ENCODE measurements at regions not wholly inside any gene's neighbourhood (a gene's known extent, or its start where the extent isn't known, plus 50 kb on each side); places are given as distances from the start of the nearest gene placed in this dataset.
"Not testable (repeated sequence)": the region's sequence is repeated elsewhere in the genome, so short reads cannot be mapped to it uniquely, and the experiment has no call there.

- no peaks in the 10 kb centered on the region for H3K9me3 Mint-ChIP-seq
- no peaks in the 10 kb centered on the region for H3K36me3 Mint-ChIP-seq (ENCODE audit: low read depth)
- no peak overlapping the region for H3K27ac Mint-ChIP-seq
- ChIA-PET POLR2A (no interaction called here), CTCF (no interaction called here)
- no peak overlapping the region for H3K4me3 Mint-ChIP-seq
- DNase-seq: no peak
- ATAC-seq (ENCODE audit: low read depth): no peak
- no peaks in the 10 kb centered on the region for H3K27me3 Mint-ChIP-seq
- intact Hi-C loops (cut with micrococcal nuclease): loop anchor here (10.0 kb wide), 1 partner anchor 681 kb away; no protein-coding TSS in a partner anchor
- peaks cover 19% of the 10 kb centered on the region for H3K4me1 Mint-ChIP-seq
- no peak for TF ChIP-seq CTCF (IDR thresholded peaks at IDR 0.05)
Measured at GRCh38 chr21:28063241-28064216, 929.1 kb downstream of the LTN1 start.

GRCh38 chr21:28052956-28053355 lies 939.7 kb downstream of the LTN1 start:
- H3K27me3 Mint-ChIP-seq; H3K27ac Mint-ChIP-seq; H3K9me3 Mint-ChIP-seq; CTCF ChIA-PET; H3K36me3 Mint-ChIP-seq (ENCODE audit: low read depth); DNase-seq; H3K4me1 Mint-ChIP-seq; ATAC-seq (ENCODE audit: low read depth); H3K4me3 Mint-ChIP-seq; POLR2A ChIA-PET: not testable (repeated sequence)
- intact Hi-C loops (cut with micrococcal nuclease): loop anchor here (5.0 kb wide), 1 partner anchor 1206 kb away; the partner anchor contains the start of gene ADAMTS1

- POLR2A ChIA-PET; CTCF ChIA-PET; H3K4me1 Mint-ChIP-seq; H3K36me3 Mint-ChIP-seq (ENCODE audit: low read depth); DNase-seq; H3K27ac Mint-ChIP-seq; H3K4me3 Mint-ChIP-seq; H3K27me3 Mint-ChIP-seq; ATAC-seq (ENCODE audit: low read depth); H3K9me3 Mint-ChIP-seq: not testable (repeated sequence)
- intact Hi-C loops (cut with micrococcal nuclease): loop anchor here (5.0 kb wide), 1 partner anchor 1204 kb away; the partner anchor contains the start of gene ADAMTS1
Measured at GRCh38 chr21:28051649-28052048, 941.0 kb downstream of the LTN1 start.

GRCh38 chr21:28035692-28036091 lies 957.0 kb downstream of the LTN1 start:
- CTCF ChIA-PET: not testable (repeated sequence)

GRCh38 chr21:28034916-28035315 lies 957.8 kb downstream of the LTN1 start:
- H3K36me3 Mint-ChIP-seq (ENCODE audit: low read depth); ATAC-seq (ENCODE audit: low read depth); H3K4me1 Mint-ChIP-seq; intact Hi-C loops (cut with micrococcal nuclease); DNase-seq; POLR2A ChIA-PET; CTCF ChIA-PET; H3K4me3 Mint-ChIP-seq; H3K27me3 Mint-ChIP-seq; H3K27ac Mint-ChIP-seq: not testable (repeated sequence)
- peaks cover 22% of the 10 kb centered on the region for H3K9me3 Mint-ChIP-seq

More at GRCh38 chr21:28035692-28036091, 957.0 kb downstream of the LTN1 start:
- H3K27me3 Mint-ChIP-seq; intact Hi-C loops (cut with micrococcal nuclease); H3K4me1 Mint-ChIP-seq; POLR2A ChIA-PET; H3K4me3 Mint-ChIP-seq; ATAC-seq (ENCODE audit: low read depth); H3K36me3 Mint-ChIP-seq (ENCODE audit: low read depth); DNase-seq; H3K27ac Mint-ChIP-seq: not testable (repeated sequence)
- peaks cover 22% of the 10 kb centered on the region for H3K9me3 Mint-ChIP-seq

GRCh38 chr21:28034334-28034733 lies 958.3 kb downstream of the LTN1 start:
- H3K4me3 Mint-ChIP-seq; intact Hi-C loops (cut with micrococcal nuclease); H3K4me1 Mint-ChIP-seq; H3K36me3 Mint-ChIP-seq (ENCODE audit: low read depth); H3K27ac Mint-ChIP-seq; ATAC-seq (ENCODE audit: low read depth); H3K27me3 Mint-ChIP-seq; CTCF ChIA-PET; POLR2A ChIA-PET; DNase-seq: not testable (repeated sequence)
- peaks cover 24% of the 10 kb centered on the region for H3K9me3 Mint-ChIP-seq

GRCh38 chr21:28032652-28033051 lies 960.0 kb downstream of the LTN1 start:
- POLR2A ChIA-PET; H3K27ac Mint-ChIP-seq; H3K4me3 Mint-ChIP-seq; CTCF ChIA-PET; H3K36me3 Mint-ChIP-seq (ENCODE audit: low read depth); H3K4me1 Mint-ChIP-seq; H3K27me3 Mint-ChIP-seq; intact Hi-C loops (cut with micrococcal nuclease); ATAC-seq (ENCODE audit: low read depth); DNase-seq: not testable (repeated sequence)
- H3K9me3 Mint-ChIP-seq: peaks cover 20% of the 10 kb centered on the region

GRCh38 chr21:28031066-28031465 lies 961.6 kb downstream of the LTN1 start:
- H3K27ac Mint-ChIP-seq; DNase-seq; H3K36me3 Mint-ChIP-seq (ENCODE audit: low read depth); CTCF ChIA-PET; H3K4me1 Mint-ChIP-seq; ATAC-seq (ENCODE audit: low read depth); POLR2A ChIA-PET; H3K4me3 Mint-ChIP-seq; intact Hi-C loops (cut with micrococcal nuclease); H3K27me3 Mint-ChIP-seq: not testable (repeated sequence)
- H3K9me3 Mint-ChIP-seq: peaks cover 20% of the 10 kb centered on the region

Data from activated B cell treated with CpG ODN at 0.5 μM for 24 hours (primary cell).